ENCODE measurements at regions not wholly inside any gene's neighbourhood (a gene's known extent, or its start where the extent isn't known, plus 50 kb on each side); places are given as distances from the start of the nearest gene placed in this dataset.

DNA sequence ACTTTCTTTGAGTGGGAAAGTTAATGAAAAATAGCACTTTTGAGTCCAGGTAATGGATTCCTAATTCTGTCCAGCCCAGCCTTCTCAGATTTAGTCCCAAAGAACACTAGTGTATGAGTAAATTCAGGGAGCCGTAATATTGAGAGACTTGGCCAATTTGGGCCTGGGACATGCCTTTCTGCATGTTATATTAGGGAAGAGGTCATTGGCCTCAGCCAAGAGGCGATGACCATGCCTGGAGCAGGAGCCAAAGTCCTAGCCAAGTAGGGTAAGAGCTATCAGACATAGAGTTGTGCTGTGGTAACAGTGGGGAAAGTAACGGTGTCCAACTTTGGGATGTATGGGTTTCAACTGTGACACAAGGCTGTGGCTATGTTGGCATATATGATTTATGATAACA is 336.5 kb upstream of the ZNF804A start:
- TF ChIP-seq EZH2 (IDR thresholded peaks at IDR 0.05) = no peak
- TF ChIP-seq POLR2AphosphoS5 (IDR thresholded peaks at IDR 0.05; ENCODE audit: borderline replicate concordance, low read depth, low read length) = no peak
- no peak for TF ChIP-seq FOXP2 (optimal IDR thresholded peaks at IDR 0.05; ENCODE audit: control extremely low read depth, extremely low read length, insufficient read depth)
